GM12864 (cell line): ENCODE measurements at regions not wholly inside any gene's neighbourhood (a gene's known extent, or its start where the extent isn't known, plus 50 kb on each side); places are given as distances from the start of the nearest gene placed in this dataset.

Experiments
- DNase-seq: peaks from one replicate; pipeline ENCODE4 v3.0.0-alpha.2; 2011; ENCODE audit warnings: low read depth
- H3K4me3 ChIP-seq: 2 replicates; pipeline ENCODE4 v1.5.1; 2011; ENCODE audit warnings: mild to moderate bottlenecking, low read depth, low read length, control low read depth
- TF ChIP-seq, protein P1 (sequence below): IDR thresholded peaks from 2 replicates; pipeline ENCODE4 v1.5.1; 2011; ENCODE audit warnings: low read depth, mild to moderate bottlenecking, moderate library complexity, low read length, control low read depth, inconsistent platforms; ENCODE audit errors: missing control alignments

DNA sequence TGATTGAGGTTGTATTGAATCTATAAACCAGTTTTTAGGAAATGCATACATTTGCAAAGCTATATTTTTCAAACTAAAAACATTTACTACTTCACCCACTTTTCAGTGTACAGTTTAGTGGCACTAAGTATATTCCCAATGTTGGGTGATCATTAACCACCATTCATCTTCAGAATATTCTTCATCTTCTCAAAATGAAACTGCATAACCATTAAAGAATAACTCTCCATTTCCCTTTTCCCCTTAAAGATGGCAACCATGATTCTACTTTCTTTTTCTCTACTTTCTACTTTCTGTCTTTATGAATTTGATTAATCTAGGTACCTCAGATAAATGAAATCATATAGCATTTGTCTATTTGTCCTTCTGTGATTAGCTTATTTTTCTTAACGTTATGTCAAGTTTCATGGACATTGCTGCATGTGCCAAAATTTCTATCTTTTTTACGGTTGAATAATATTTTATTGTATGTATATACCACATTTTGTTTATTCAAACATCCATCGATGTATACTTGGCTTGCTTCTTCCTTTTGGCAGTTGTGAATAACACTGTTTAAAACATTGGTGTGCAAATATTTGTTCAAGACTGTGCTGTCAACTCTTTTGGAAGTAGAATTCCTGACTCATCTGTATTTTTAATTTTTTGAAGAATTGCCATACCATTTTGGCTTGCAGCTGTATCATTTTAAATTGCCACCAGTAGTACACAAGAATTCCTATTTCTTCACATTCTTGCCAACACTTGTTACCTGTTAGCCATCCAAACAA lies 104.9 kb downstream of the RPRM start:
- TF ChIP-seq, protein P1, sequence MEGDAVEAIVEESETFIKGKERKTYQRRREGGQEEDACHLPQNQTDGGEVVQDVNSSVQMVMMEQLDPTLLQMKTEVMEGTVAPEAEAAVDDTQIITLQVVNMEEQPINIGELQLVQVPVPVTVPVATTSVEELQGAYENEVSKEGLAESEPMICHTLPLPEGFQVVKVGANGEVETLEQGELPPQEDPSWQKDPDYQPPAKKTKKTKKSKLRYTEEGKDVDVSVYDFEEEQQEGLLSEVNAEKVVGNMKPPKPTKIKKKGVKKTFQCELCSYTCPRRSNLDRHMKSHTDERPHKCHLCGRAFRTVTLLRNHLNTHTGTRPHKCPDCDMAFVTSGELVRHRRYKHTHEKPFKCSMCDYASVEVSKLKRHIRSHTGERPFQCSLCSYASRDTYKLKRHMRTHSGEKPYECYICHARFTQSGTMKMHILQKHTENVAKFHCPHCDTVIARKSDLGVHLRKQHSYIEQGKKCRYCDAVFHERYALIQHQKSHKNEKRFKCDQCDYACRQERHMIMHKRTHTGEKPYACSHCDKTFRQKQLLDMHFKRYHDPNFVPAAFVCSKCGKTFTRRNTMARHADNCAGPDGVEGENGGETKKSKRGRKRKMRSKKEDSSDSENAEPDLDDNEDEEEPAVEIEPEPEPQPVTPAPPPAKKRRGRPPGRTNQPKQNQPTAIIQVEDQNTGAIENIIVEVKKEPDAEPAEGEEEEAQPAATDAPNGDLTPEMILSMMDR = no peak
- H3K4me3 ChIP-seq = no peak overlapping the region
- no peak for DNase-seq

DNA sequence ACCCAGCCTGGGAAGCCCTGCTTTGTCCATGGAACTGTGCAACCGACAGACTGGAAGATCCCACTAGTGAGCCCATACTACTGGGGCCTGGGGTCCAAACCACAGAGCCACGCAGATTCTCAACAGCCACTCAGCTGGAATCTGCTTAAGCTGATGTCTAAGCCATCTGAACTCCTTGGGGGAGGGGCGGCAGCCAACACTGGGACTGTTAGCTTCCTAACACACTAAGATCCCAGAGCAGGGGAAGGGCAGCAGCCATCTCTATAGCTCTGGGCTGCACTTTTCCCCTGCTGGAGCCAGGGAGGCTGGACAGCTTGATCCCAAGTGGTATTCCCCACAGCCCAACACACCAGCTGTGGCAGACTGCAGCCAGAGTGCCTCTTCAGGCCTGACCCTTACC lies 118.3 kb downstream of the RPRM start:
- H3K4me3 ChIP-seq = no peak overlapping the region
- TF ChIP-seq, protein P1 = no peak
- DNase-seq = no peak

DNA sequence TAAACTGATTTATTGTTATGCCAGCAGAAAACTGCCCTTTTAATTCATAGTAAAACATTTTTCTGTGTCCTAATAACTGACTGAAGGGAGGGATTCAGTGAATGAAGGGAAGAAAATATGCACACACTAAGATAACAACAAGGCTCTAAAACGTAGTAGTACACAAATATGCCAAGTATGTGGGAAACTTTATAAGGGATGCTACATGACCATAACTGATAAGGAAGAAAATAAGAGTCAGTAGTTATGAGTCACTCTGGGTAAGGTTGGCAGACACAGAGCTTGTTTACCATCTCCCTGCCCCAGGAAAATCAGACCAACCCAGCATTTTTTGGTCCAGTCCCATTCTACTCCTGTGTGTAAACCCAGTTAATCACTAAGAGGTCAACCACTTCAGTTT lies 124.2 kb downstream of the RPRM start:
- DNase-seq = no peak
- no peak overlapping the region for H3K4me3 ChIP-seq

DNA sequence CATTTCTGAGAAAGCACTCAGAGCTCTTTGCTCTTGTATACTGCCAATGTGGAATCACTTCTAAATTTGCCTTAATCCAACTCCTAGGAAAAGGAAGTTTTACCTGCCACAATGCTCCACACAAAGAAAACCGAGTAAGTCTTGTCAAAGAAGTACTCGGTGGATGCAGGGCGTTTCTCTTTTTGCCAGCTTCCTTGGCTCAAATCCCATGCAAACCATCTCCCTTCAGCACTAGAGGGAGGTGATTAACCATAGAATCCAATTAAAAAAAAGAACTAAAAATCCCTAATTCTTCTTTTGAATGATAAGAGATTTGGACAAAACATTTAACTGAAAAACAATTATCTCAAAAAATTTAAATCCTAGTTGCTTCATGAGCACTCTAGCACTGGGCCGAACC lies 129.0 kb downstream of the RPRM start:
- TF ChIP-seq, protein P1 = no peak
- H3K4me3 ChIP-seq = no peak overlapping the region

More for the DNA sequence above, 124.2 kb downstream of the RPRM start:
- TF ChIP-seq, protein P1 = no peak

DNA sequence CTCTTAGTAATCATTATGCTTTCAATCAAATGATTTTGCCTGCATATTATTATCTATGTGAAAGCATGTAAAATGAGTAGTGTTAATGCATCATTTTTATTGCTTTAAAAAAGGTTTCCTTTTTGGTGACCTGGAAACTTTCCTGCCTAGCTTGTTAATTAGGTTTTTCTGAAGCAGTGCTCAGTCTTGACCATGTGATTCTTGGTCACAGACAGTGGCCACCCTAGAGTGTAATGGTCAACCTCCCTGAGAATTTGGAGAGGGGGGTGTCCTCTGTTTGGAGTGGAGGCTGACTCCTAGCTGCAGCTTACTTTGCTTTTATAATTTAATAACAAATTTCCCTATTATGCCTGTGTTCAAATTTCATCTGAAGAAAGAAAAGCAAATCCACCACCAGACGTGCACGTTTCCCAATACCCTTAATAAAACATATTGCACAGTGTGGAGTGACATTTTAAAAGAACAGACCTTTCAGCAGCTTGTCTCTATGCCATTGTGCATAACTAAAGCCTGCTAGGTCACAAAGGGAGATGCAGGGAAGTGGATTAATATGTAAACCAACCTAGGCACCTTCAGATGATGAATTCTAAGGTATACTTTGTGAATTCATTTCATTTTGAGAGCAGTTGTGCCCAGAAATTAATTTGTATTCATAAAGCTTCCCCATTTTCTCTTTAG lies 130.6 kb downstream of the RPRM start:
- TF ChIP-seq, protein P1 = no peak
- DNase-seq = no peak
- H3K4me3 ChIP-seq = no peak overlapping the region

More for the DNA sequence above, 129.0 kb downstream of the RPRM start:
- no peak for DNase-seq

DNA sequence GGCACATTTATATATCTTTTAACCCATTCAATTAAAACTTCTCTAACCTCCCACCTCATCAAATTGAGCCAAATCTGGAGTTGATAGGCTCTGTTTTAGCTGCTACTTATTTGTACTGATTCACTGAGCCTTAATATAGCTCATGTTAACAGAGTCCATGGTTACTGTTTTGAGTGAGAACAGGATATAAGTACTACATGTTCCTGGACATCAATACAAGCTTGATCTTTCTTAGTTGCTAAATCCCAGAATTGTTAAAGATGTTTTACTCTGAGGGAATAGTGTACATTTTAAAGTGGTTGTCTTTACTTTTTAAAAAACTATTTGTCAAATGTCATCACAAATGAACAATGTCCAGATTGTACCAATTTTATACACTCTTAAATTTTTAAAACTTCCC lies 157.7 kb downstream of the RPRM start:
- TF ChIP-seq, protein P1 = no peak

More for the DNA sequence above, 157.7 kb downstream of the RPRM start:
- DNase-seq = no peak
- no peak overlapping the region for H3K4me3 ChIP-seq
